Heart left ventricle (tissue), 13 donors: ENCODE measurements at regions not wholly inside any gene's neighbourhood (a gene's known extent, or its start where the extent isn't known, plus 50 kb on each side); places are given as distances from the start of the nearest gene placed in this dataset.

Experiments used
- POLR2A ChIP-seq, 2 donors: fragments of 450-650 bp; IDR thresholded peaks; one replicate each; pipeline ENCODE4 v1.6.1; 2017; ENCODE audit warnings: antibody characterized with exemption in 2 of 2, mild to moderate bottlenecking in 2 of 2, moderate library complexity in 2 of 2
- TF ChIP-seq, protein P1 (sequence below), 12 donors: fragments of 200-600 bp; sonication (generic) in 4 of 12; IDR thresholded peaks; one replicate each; pipeline versions ENCODE4 v1.5.0 to v1.8.0; 2018 to 2022; ENCODE audit warnings: antibody characterized with exemption in 12 of 12, mild to moderate bottlenecking in 5 of 12
- donor health status: ischemic (EF 13 %, LVEDD 7.1; RV severe dilation, severe dysfunction).
- donor health status: DM: no; HTN: yes; CAD: no.
- donor health status: DM: no; HTN: no; CAD: no.
- donor health status: ischemic (EF 25% LVEDD 6.9; RV normal size, moderate dysfunction).
- donor health status: ischemic (EF 25% LVEDD 5.7; RV mildly dilated, moderate dysfunction).
- donor health status: ischemic (EF 35%, LVEDD 5.7; RV mildly dilated, moderate dysfunction).
- donor health status: nonischemic (EF 11% LVEDD 7.7; RV severe dilation, severe dysfunction).
- donor health status: DM: yes; HTN: yes; CAD: no.
- donor health status: PGD.
- donor health status: ischemic (EF 29% LVEDD 5.4; RV normal size, mild dysfunction).
- donor health status: nonischemic (EF 23%, LVEDD 6.1; RV moderate dilation, normal function).

DNA sequence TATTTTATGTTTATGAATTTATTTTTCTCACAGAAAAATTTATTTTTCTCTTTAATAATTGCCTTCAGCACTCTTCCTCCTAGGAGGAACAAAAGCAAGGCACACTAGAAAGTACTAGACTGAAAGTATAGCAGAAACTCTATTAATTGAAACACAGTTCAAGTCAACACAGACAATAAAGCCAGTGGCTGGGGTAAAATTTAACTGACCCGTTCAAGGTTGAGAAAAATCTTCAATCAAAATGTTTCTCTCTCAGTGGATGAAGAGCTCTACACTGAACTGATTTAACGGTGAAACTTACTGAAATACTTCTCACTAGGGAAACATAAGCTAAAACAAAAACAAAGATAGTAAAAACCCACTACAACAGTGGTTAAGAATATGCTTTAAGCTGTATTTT, 230.1 kb upstream of the MIR17HG start:
- TF ChIP-seq, protein P1, sequence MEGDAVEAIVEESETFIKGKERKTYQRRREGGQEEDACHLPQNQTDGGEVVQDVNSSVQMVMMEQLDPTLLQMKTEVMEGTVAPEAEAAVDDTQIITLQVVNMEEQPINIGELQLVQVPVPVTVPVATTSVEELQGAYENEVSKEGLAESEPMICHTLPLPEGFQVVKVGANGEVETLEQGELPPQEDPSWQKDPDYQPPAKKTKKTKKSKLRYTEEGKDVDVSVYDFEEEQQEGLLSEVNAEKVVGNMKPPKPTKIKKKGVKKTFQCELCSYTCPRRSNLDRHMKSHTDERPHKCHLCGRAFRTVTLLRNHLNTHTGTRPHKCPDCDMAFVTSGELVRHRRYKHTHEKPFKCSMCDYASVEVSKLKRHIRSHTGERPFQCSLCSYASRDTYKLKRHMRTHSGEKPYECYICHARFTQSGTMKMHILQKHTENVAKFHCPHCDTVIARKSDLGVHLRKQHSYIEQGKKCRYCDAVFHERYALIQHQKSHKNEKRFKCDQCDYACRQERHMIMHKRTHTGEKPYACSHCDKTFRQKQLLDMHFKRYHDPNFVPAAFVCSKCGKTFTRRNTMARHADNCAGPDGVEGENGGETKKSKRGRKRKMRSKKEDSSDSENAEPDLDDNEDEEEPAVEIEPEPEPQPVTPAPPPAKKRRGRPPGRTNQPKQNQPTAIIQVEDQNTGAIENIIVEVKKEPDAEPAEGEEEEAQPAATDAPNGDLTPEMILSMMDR (IDR thresholded peaks at IDR 0.05): no peak
- TF ChIP-seq POLR2A (IDR thresholded peaks at IDR 0.05): no peak
